ENCODE measurements at regions not wholly inside any gene's neighbourhood (a gene's known extent, or its start where the extent isn't known, plus 50 kb on each side); places are given as distances from the start of the nearest gene placed in this dataset.

- H4K20me1 ChIP-seq (ENCODE audit: low read length): no peaks in the 10 kb centered on the region
- H3K4me2 ChIP-seq (ENCODE audit: low read length): no peak overlapping the region
- H3K79me2 ChIP-seq (ENCODE audit: low read length): no peaks in the 10 kb centered on the region
- POLR2A ChIA-PET (ENCODE audit: unreplicated experiment): no interaction called here
- H3K36me3 ChIP-seq (ENCODE audit: low read depth, low read length): no peaks in the 10 kb centered on the region
- DNase-seq (no peak), ATAC-seq (no peak)
- H3K27me3 ChIP-seq (ENCODE audit: low read length): peaks cover 83% of the 10 kb centered on the region
- H3K9ac ChIP-seq (ENCODE audit: low read length): no peak overlapping the region
- H3F3A ChIP-seq (ENCODE audit: low read length, unreplicated experiment): no peaks in the 10 kb centered on the region
- TF ChIP-seq EZH2 (IDR thresholded peaks at IDR 0.05; ENCODE audit: low read length, unreplicated experiment) (no peak), EZH2phosphoT487 (IDR thresholded peaks at IDR 0.05; ENCODE audit: borderline replicate concordance, low read length) (no peak), CTCF (conservative IDR thresholded peaks at IDR 0.05; ENCODE audit: low read depth, low read length) (no peak)
- no peak overlapping the region for H2AFZ ChIP-seq (ENCODE audit: low read length)
- H3K4me1 ChIP-seq (ENCODE audit: insufficient read depth, low read length): no peaks in the 10 kb centered on the region
- no peak overlapping the region for H3K27ac ChIP-seq (ENCODE audit: low read length)
- no peak overlapping the region for H3K4me3 ChIP-seq (ENCODE audit: low read length)
- H3K9me2 ChIP-seq (replicated peaks; ENCODE audit: low read length): no peaks in the 10 kb centered on the region
- no peaks in the 10 kb centered on the region for H3K9me3 ChIP-seq (ENCODE audit: low read length)
- CTCF ChIA-PET: no interaction called here
- intact Hi-C loops (cut with micrococcal nuclease): no loop called here
- no TSS peak for BruUV-seq (replicated peaks)
Observed at GRCh38 chr17:79196913-79197312, 122.3 kb downstream of the ENGASE start.

- intact Hi-C loops (cut with micrococcal nuclease): no loop called here
- H2AFZ ChIP-seq (ENCODE audit: low read length): no peak overlapping the region
- H3K9ac ChIP-seq (ENCODE audit: low read length): no peak overlapping the region
- H3K9me2 ChIP-seq (replicated peaks; ENCODE audit: low read length): no peaks in the 10 kb centered on the region
- no peaks in the 10 kb centered on the region; the same call in 1 of the 2 replicates for H4K20me1 ChIP-seq (ENCODE audit: low read length)
- no peaks in the 10 kb centered on the region for H3K36me3 ChIP-seq (ENCODE audit: low read depth, low read length)
- H3K27ac ChIP-seq (ENCODE audit: low read length): no peak overlapping the region
- no peaks in the 10 kb centered on the region for H3K79me2 ChIP-seq (ENCODE audit: low read length)
- no peaks in the 10 kb centered on the region for H3K4me1 ChIP-seq (ENCODE audit: insufficient read depth, low read length)
- no peak overlapping the region for H3K4me2 ChIP-seq (ENCODE audit: low read length)
- POLR2A ChIA-PET (ENCODE audit: unreplicated experiment): no interaction called here
- no peaks in the 10 kb centered on the region for H3K9me3 ChIP-seq (ENCODE audit: low read length)
- BruUV-seq (replicated peaks): no TSS peak
- TF ChIP-seq EZH2 (IDR thresholded peaks at IDR 0.05; ENCODE audit: low read length, unreplicated experiment): no peak
- TF ChIP-seq CTCF (conservative IDR thresholded peaks at IDR 0.05; ENCODE audit: low read depth, low read length): no peak
- no peak for TF ChIP-seq EZH2phosphoT487 (IDR thresholded peaks at IDR 0.05; ENCODE audit: borderline replicate concordance, low read length)
- no peaks in the 10 kb centered on the region for H3F3A ChIP-seq (ENCODE audit: low read length, unreplicated experiment)
- DNase-seq (peak; percentile 48), ATAC-seq (0 out of 2 replicates have a peak, but pooled peaks have one; percentile 35)
- no peak overlapping the region for H3K4me3 ChIP-seq (ENCODE audit: low read length)
- CTCF ChIA-PET: no interaction called here
- H3K27me3 ChIP-seq (ENCODE audit: low read length): peaks cover 85% of the 10 kb centered on the region
Observed at GRCh38 chr17:79192503-79193351, 118.1 kb downstream of the ENGASE start.

- DNase-seq: no peak
- no peaks in the 10 kb centered on the region for H3K9me3 ChIP-seq (ENCODE audit: low read length)
- no peak overlapping the region for H3K27ac ChIP-seq (ENCODE audit: low read length)
- no peak overlapping the region for H3K9ac ChIP-seq (ENCODE audit: low read length)
- H4K20me1 ChIP-seq (ENCODE audit: low read length): no peaks in the 10 kb centered on the region; the same call in 1 of the 2 replicates
- no peaks in the 10 kb centered on the region for H3K4me1 ChIP-seq (ENCODE audit: insufficient read depth, low read length)
- ChIA-PET POLR2A (ENCODE audit: unreplicated experiment) (no interaction called here), CTCF (no interaction called here)
- intact Hi-C loops (cut with micrococcal nuclease): no loop called here
- no peaks in the 10 kb centered on the region for H3F3A ChIP-seq (ENCODE audit: low read length, unreplicated experiment)
- no peaks in the 10 kb centered on the region for H3K9me2 ChIP-seq (replicated peaks; ENCODE audit: low read length)
- peaks cover 86% of the 10 kb centered on the region for H3K27me3 ChIP-seq (ENCODE audit: low read length)
- H3K4me3 ChIP-seq (ENCODE audit: low read length): no peak overlapping the region
- no peak overlapping the region for H3K4me2 ChIP-seq (ENCODE audit: low read length)
- H2AFZ ChIP-seq (ENCODE audit: low read length): no peak overlapping the region
- ATAC-seq: no peak
- TF ChIP-seq EZH2 (IDR thresholded peaks at IDR 0.05; ENCODE audit: low read length, unreplicated experiment) (no peak), EZH2phosphoT487 (IDR thresholded peaks at IDR 0.05; ENCODE audit: borderline replicate concordance, low read length) (no peak), CTCF (conservative IDR thresholded peaks at IDR 0.05; ENCODE audit: low read depth, low read length) (no peak)
- no TSS peak for BruUV-seq (replicated peaks)
- H3K36me3 ChIP-seq (ENCODE audit: low read depth, low read length): no peaks in the 10 kb centered on the region
- no peaks in the 10 kb centered on the region for H3K79me2 ChIP-seq (ENCODE audit: low read length)
Observed at GRCh38 chr17:79191270-79191934, 116.8 kb downstream of the ENGASE start.
